AG09309 (cell line): ENCODE measurements at regions not wholly inside any gene's neighbourhood (a gene's known extent, or its start where the extent isn't known, plus 50 kb on each side); places are given as distances from the start of the nearest gene placed in this dataset.
"Not testable (repeated sequence)": the region's sequence is repeated elsewhere in the genome, so short reads cannot be mapped to it uniquely, and the experiment has no call there.

Experiments
- DNase-seq: peaks from one replicate; pipeline ENCODE4 v3.0.0-alpha.2; 2010; ENCODE audit warnings: low read depth
- H3K4me3 ChIP-seq: 2 replicates; pipeline ENCODE4 v1.5.1; 2011; ENCODE audit warnings: mild to moderate bottlenecking, low read depth, low read length, moderate library complexity; ENCODE audit not compliant: control insufficient read depth
- TF ChIP-seq, protein P1 (sequence below): IDR thresholded peaks from 2 replicates; pipeline ENCODE4 v1.5.1; 2011; ENCODE audit warnings: mild to moderate bottlenecking, low read depth, low read length, inconsistent platforms; ENCODE audit not compliant: insufficient read depth, control insufficient read depth; ENCODE audit errors: missing control alignments

DNA sequence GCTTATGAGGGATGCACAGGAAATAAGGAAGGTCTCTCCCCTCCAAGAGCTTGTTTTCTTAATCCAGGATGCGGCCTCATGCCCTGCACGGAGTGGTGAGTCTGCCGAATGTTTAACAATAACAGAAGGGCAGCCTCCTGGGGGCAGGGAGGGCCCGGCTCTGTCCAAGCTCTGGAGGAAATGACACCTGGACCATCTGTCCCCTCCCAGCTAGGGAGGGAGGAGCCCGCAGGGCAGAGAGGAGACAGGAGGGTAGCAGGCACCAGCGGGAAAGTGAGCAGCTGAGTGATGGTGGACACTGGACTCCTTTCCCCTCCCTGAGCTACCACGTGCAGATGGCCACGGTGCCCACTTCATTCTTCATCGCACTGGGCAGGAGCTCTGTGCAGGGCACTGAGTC, 398.2 kb upstream of the MYT1L start:
- DNase-seq: no peak
- TF ChIP-seq, protein P1, sequence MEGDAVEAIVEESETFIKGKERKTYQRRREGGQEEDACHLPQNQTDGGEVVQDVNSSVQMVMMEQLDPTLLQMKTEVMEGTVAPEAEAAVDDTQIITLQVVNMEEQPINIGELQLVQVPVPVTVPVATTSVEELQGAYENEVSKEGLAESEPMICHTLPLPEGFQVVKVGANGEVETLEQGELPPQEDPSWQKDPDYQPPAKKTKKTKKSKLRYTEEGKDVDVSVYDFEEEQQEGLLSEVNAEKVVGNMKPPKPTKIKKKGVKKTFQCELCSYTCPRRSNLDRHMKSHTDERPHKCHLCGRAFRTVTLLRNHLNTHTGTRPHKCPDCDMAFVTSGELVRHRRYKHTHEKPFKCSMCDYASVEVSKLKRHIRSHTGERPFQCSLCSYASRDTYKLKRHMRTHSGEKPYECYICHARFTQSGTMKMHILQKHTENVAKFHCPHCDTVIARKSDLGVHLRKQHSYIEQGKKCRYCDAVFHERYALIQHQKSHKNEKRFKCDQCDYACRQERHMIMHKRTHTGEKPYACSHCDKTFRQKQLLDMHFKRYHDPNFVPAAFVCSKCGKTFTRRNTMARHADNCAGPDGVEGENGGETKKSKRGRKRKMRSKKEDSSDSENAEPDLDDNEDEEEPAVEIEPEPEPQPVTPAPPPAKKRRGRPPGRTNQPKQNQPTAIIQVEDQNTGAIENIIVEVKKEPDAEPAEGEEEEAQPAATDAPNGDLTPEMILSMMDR: no peak
- no peak overlapping the region for H3K4me3 ChIP-seq

DNA sequence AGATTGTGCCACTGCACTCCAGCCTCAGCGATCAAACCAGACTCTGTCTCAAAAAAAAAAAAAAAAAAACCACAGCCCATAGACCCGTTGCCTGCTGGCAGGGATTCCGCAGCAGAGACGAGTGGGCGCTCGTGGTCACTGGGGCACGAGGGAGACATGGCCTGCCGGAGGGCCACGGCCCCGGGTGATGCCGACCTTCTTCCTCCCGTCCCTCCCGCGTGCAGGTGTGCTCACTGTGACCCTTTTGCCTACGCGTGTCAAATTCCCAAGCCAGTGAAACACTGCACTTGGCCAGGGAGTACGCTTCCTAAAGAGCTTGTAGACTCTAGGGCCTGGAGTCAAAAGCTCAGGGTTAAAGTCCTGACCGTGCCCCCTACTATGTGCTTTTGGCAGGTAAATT, 397.6 kb upstream of the MYT1L start:
- DNase-seq: no peak
- TF ChIP-seq, protein P1: no peak
- no peak overlapping the region for H3K4me3 ChIP-seq

DNA sequence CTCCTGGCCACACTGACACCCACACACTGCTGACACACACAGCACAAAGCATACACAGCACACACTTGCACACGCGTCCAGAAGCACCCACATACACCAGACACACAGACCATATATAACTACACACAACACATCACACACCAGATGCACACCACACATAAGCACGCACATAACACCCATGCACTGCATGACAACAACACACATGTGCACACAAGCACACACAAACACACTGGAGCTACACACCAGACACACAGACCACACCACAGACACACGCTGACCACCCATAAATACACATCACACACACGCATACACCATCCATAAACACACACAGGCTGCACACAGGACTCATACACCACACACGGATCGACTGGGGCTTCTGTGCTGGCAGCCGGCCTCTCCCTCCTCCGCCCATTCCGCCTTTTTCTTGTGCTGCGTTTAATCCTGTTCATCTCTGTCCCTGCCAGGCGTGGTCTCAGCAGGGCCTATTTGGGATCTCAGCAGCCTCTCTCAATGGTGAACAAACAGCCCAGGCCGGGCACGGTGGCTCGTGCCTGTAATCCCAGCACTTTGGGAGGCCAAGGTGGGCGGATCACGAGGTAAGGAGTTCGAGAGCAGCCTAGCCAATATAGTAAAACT, 396.9 kb upstream of the MYT1L start:
- DNase-seq: no peak
- H3K4me3 ChIP-seq: no peak overlapping the region
- TF ChIP-seq, protein P1: no peak

DNA sequence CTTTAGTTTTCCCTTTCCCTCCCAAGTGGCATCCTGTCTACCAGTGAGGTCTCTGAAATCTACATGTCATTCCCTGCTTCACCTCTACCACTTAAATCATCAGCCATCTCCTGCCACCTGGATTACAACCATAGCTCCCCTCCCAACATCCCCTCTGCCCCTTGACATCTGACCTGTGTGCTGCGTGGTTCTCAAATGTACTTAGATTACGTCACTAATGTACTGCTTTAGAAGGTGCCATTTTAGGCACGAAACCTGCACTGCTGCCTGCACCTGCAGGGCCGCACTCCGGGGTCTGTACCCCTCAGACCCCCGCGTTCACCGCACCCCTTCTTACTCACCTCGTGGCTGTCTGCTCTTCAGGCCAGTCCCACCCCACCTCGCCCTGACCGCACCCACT, 395.1 kb upstream of the MYT1L start:
- no peak overlapping the region for H3K4me3 ChIP-seq
- no peak for DNase-seq
- TF ChIP-seq, protein P1: no peak

DNA sequence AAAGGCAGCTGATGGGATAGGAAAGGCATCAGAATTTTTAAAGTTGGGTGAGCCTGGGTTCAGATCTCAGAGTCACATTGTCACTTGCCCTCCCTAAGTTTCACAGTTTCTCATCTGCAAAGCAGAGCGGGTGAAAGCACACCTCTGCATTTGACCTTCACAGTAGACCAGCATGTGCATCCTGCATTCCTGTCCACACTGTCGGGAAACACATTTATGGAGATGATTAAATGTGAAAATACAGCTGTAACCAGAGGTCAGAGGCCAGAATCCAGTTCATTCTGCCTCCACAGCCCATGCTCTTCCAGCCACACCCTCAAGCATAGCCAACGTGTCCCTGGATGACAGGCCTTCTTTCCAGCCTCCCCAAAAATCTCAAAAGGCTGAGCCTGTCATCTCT, 392.0 kb upstream of the MYT1L start:
- no peak for DNase-seq
- H3K4me3 ChIP-seq: no peak overlapping the region
- TF ChIP-seq, protein P1: no peak

DNA sequence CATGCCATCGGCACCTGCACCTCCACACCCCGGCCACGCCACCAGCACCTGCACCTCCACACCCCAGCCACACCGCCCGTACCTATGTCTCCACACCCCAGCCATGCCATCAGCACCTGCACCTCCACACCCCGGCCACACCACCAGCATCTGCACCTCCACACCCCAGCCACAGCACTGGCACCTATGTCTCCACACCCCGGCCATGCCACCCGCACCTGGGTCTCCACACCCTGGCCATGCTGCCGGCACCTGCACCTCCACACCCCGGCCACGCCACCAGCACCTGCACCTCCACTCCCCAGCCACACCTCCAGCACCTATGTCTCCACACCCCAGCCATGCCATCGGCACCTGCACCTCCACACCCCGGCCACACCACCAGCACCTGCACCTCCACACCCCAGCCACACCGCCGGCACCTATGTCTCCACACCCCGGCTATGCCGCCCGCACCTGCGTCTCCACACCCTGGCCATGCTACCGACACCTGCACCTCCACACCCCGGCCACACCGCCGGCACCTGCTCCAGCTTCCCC, 390.3 kb upstream of the MYT1L start:
- TF ChIP-seq, protein P1: no peak
- DNase-seq: no peak

DNA sequence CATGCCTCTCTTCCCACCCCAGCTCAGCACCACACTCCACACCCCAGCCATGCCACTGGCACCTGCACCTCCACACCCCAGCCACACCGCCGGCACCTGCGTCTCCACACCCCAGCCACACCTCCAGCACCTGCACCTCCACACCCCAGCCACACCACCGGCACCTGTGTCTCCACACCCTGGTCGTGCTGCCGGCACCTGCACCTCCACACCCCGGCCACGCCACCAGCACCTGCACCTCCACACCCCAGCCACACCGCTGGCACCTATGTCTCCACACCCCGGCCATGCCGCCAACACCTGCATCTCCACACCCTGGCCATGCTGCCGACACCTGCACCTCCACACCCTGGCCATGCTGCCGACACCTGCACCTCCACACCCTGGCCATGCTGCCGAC, 389.7 kb upstream of the MYT1L start:
- not testable (repeated sequence) for DNase-seq, H3K4me3 ChIP-seq

More for the DNA sequence above, 390.3 kb upstream of the MYT1L start:
- no peak overlapping the region for H3K4me3 ChIP-seq
